Lung (tissue), 11 donors: ENCODE measurements at regions not wholly inside any gene's neighbourhood (a gene's known extent, or its start where the extent isn't known, plus 50 kb on each side); places are given as distances from the start of the nearest gene placed in this dataset.

Experiments used
- ATAC-seq: fragments of 200-7000 bp; cut with Tn5 transposase; one replicate; pipeline ENCODE4 v1.9.1; 2020; ENCODE audit warnings: moderate number of reproducible peaks; ENCODE audit not compliant: insufficient read depth, low FRiP score
- DNase-seq, 3 donors: peaks; one replicate each; pipeline ENCODE4 v3.0.0-alpha.2; 2013 to 2017
- H3K27ac ChIP-seq, 2 donors: one replicate each; pipeline ENCODE4 v1.5.1; 2013; ENCODE audit warnings: mild to moderate bottlenecking in 2 of 2, moderate library complexity in 2 of 2, control low read depth in 1 of 2, inconsistent platforms in 1 of 2, low read depth in 1 of 2, low read length in 1 of 2
- H3K27me3 ChIP-seq, 3 donors: one replicate each; pipeline ENCODE4 v1.5.1; 2013; ENCODE audit warnings: low read length in 2 of 3; ENCODE audit not compliant: control insufficient read depth in 3 of 3, insufficient read depth in 3 of 3
- H3K36me3 ChIP-seq, 4 donors: one replicate each; pipeline ENCODE4 v1.5.1; 2013; ENCODE audit warnings: low read length in 4 of 4, mild to moderate bottlenecking in 1 of 4, moderate library complexity in 1 of 4; ENCODE audit not compliant: control insufficient read depth in 4 of 4, insufficient read depth in 4 of 4
- H3K4me1 ChIP-seq, 5 donors: one replicate each; pipeline ENCODE4 v1.5.1; 2013; ENCODE audit warnings: low read length in 5 of 5, mild to moderate bottlenecking in 2 of 5, moderate library complexity in 1 of 5; ENCODE audit not compliant: control insufficient read depth in 5 of 5, insufficient read depth in 5 of 5
- H3K4me3 ChIP-seq: one replicate; pipeline ENCODE4 v1.5.1; 2013; ENCODE audit warnings: mild to moderate bottlenecking, control low read depth, moderate library complexity
- H3K9ac ChIP-seq, 2 donors: one replicate each; pipeline ENCODE4 v1.5.1; 2013; ENCODE audit warnings: low read length in 2 of 2, control low read depth in 1 of 2; ENCODE audit not compliant: insufficient read depth in 1 of 2
- H3K9me3 ChIP-seq, 4 donors: one replicate each; pipeline ENCODE4 v1.5.1; 2013; ENCODE audit warnings: low read length in 3 of 4, mild to moderate bottlenecking in 1 of 4, moderate library complexity in 1 of 4; ENCODE audit not compliant: control insufficient read depth in 4 of 4, insufficient read depth in 3 of 4
- CTCF ChIP-seq: IDR thresholded peaks from 2 replicates; pipeline ENCODE4 v1.5.1; 2012; ENCODE audit warnings: mild to moderate bottlenecking; ENCODE audit errors: control extremely low read depth, extremely low read depth
- WGBS, 2 donors: extraction: QIAGEN DNeasy Blood & Tissue Kit; methylation state at CpG; one replicate each; pipeline ENCODE4 v1.1.7; 2013; 5-methylcytosine and 5-hydroxymethylcytosine counted together
- donor health status: control.
- donor health status: control.
- donor health status: Bipolar disorder and iron deficiency.
- donor health status: healthy.
- donor health status: DM: yes; HTN: yes; CAD: no.

GRCh38 chr4:12697970-12698369, 786.2 kb downstream of the RAB28 start:
- Histone ChIP-seq H3K27ac (no peak overlapping the region), H3K4me1 (no peaks in the 10 kb centered on the region), H3K9me3 (no peaks in the 10 kb centered on the region), H3K27me3 (no peaks in the 10 kb centered on the region), H3K9ac (no peak overlapping the region), H3K36me3 (no peaks in the 10 kb centered on the region), H3K4me3 (no peak overlapping the region)
- no peak for TF ChIP-seq CTCF
- DNase-seq (no peak), ATAC-seq (no peak)
- WGBS, 2 donors: 59 to 62% methylated on average over 2 of the region's 2 CpGs

- no peak for TF ChIP-seq CTCF
- ATAC-seq (no peak), DNase-seq (no peak)
- H3K27me3 ChIP-seq: no peaks in the 10 kb centered on the region
- no peaks in the 10 kb centered on the region for H3K9me3 ChIP-seq
- no peaks in the 10 kb centered on the region for H3K36me3 ChIP-seq
- H3K27ac ChIP-seq: no peak overlapping the region
- H3K9ac ChIP-seq: no peak overlapping the region
- 70 to 75% methylated on average over 2 of the region's 2 CpGs for WGBS, 2 donors
- H3K4me3 ChIP-seq: no peak overlapping the region
- no peaks in the 10 kb centered on the region for H3K4me1 ChIP-seq
These were observed 791.3 kb downstream of the RAB28 start for GRCh38 chr4:12692815-12693214.

GRCh38 chr4:12691168-12691567, 793.0 kb downstream of the RAB28 start:
- peaks cover 0 to 2% (median 0%) of the 10 kb centered on the region in 4 donors for H3K9me3 ChIP-seq
- H3K4me3 ChIP-seq: no peak overlapping the region
- no peak overlapping the region for H3K27ac ChIP-seq
- no peaks in the 10 kb centered on the region for H3K27me3 ChIP-seq
- no peaks in the 10 kb centered on the region for H3K4me1 ChIP-seq
- no peaks in the 10 kb centered on the region for H3K36me3 ChIP-seq
- DNase-seq: no peak
- H3K9ac ChIP-seq: no peak overlapping the region
- no peak for TF ChIP-seq CTCF
- no peak for ATAC-seq

DNA sequence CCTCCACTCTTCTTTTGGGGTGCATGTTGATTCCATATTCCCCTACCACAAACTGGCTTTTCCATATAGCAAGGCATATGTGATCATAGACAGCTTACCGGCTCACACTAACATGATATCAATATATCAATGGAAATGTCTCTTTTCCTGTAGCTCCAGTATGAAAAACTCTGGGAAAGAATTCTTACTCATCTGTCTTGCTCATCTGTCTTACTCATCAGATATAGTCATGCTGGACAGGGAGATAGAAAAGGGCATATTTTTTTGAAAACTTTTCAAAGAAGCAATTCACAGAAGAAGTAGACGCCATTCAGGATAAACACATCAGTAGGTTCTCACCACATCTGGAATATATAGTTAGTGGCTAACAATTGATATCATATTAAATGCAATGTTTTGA, 794.7 kb downstream of the RAB28 start:
- Histone ChIP-seq H3K9me3 (peaks cover 0 to 2% (median 0%) of the 10 kb centered on the region in 4 donors), H3K4me1 (no peaks in the 10 kb centered on the region), H3K27ac (no peak overlapping the region), H3K36me3 (no peaks in the 10 kb centered on the region), H3K9ac (no peak overlapping the region), H3K27me3 (no peaks in the 10 kb centered on the region), H3K4me3 (no peak overlapping the region)
- no peak for TF ChIP-seq CTCF
- DNase-seq (no peak), ATAC-seq (no peak)
- WGBS, 2 donors: 94 to 98% methylated on average over 2 of the region's 2 CpGs
